HepG2 (cell line): ENCODE measurements at regions not wholly inside any gene's neighbourhood (a gene's known extent, or its start where the extent isn't known, plus 50 kb on each side); places are given as distances from the start of the nearest gene placed in this dataset.

Experiments
- AHDC1 ChIP-seq: sonication (generic); formaldehyde crosslinking; IDR thresholded peaks from 2 replicates; pipeline ENCODE4 v1.5.1; 2020; ENCODE audit warnings: mild to moderate bottlenecking, missing genetic modification reagents, borderline replicate concordance
- JUN ChIP-seq: sonication (generic); formaldehyde crosslinking; IDR thresholded peaks from 2 replicates; pipeline ENCODE4 v1.4.0; 2020; ENCODE audit warnings: mild to moderate bottlenecking, missing genetic modification reagents
- KMT2A ChIP-seq: sonication (generic); formaldehyde crosslinking; IDR thresholded peaks from 2 replicates; pipeline ENCODE4 v1.4.0; 2020; ENCODE audit warnings: missing genetic modification reagents
- MEF2D ChIP-seq: sonication (generic); formaldehyde crosslinking; IDR thresholded peaks from 2 replicates; pipeline ENCODE4 v1.5.1; 2020; ENCODE audit warnings: mild to moderate bottlenecking, missing genetic modification reagents
- MTA1 ChIP-seq: sonication (generic); formaldehyde crosslinking; IDR thresholded peaks from 2 replicates; pipeline ENCODE4 v1.4.0; 2020; ENCODE audit warnings: missing genetic modification reagents, mild to moderate bottlenecking, borderline replicate concordance
- MTERF4 ChIP-seq: sonication (generic); formaldehyde crosslinking; IDR thresholded peaks from 2 replicates; pipeline ENCODE4 v1.8.0; 2023; ENCODE audit warnings: mild to moderate bottlenecking, missing genetic modification reagents
- NAIF1 ChIP-seq: sonication (generic); formaldehyde crosslinking; IDR thresholded peaks from 2 replicates; pipeline ENCODE4 v1.5.0; 2020; ENCODE audit warnings: mild to moderate bottlenecking, missing genetic modification reagents, borderline replicate concordance
- NRL ChIP-seq: sonication (generic); formaldehyde crosslinking; IDR thresholded peaks from 2 replicates; pipeline ENCODE4 v1.5.0; 2020; ENCODE audit warnings: missing genetic modification reagents, mild to moderate bottlenecking, moderate library complexity, borderline replicate concordance
- REPIN1 ChIP-seq: sonication (generic); formaldehyde crosslinking; IDR thresholded peaks from 2 replicates; pipeline ENCODE4 v1.8.0; 2022; ENCODE audit warnings: missing genetic modification reagents, low read depth, mild to moderate bottlenecking, borderline replicate concordance
- SRY ChIP-seq: sonication (generic); formaldehyde crosslinking; IDR thresholded peaks from 2 replicates; pipeline ENCODE4 v1.8.0; 2022; ENCODE audit warnings: mild to moderate bottlenecking, missing genetic modification reagents
- THAP9 ChIP-seq: sonication (generic); formaldehyde crosslinking; IDR thresholded peaks from 2 replicates; pipeline ENCODE4; 2020; ENCODE audit warnings: missing genetic modification reagents, mild to moderate bottlenecking, borderline replicate concordance
- YEATS2 ChIP-seq: sonication (generic); formaldehyde crosslinking; IDR thresholded peaks from 2 replicates; pipeline ENCODE4 v1.4.0; 2020; ENCODE audit warnings: missing genetic modification reagents, borderline replicate concordance
- ZBTB34 ChIP-seq: sonication (generic); formaldehyde crosslinking; IDR thresholded peaks from 2 replicates; pipeline ENCODE4 v1.8.0; 2022; ENCODE audit warnings: mild to moderate bottlenecking, missing genetic modification reagents
- ZNF180 ChIP-seq: sonication (generic); formaldehyde crosslinking; IDR thresholded peaks from 2 replicates; pipeline ENCODE4 v1.4.0; 2020; ENCODE audit warnings: low read depth, missing genetic modification reagents, borderline replicate concordance
- ZNF20 ChIP-seq: sonication (generic); formaldehyde crosslinking; IDR thresholded peaks from 2 replicates; pipeline ENCODE4 v1.4.0; 2020; ENCODE audit warnings: mild to moderate bottlenecking, moderate library complexity, missing genetic modification reagents
- ZNF772 ChIP-seq: sonication (generic); formaldehyde crosslinking; IDR thresholded peaks from 2 replicates; pipeline ENCODE4 v1.5.0; 2020; ENCODE audit warnings: mild to moderate bottlenecking, missing genetic modification reagents
- ZSCAN31 ChIP-seq: sonication (generic); formaldehyde crosslinking; IDR thresholded peaks from 2 replicates; pipeline ENCODE4 v1.5.0; 2020; ENCODE audit warnings: low read depth, mild to moderate bottlenecking, missing genetic modification reagents

GRCh38 chr20:25853718-25854388 lies 157.2 kb upstream of the ZNF337 start (continued):
- TF ChIP-seq REPIN1 (peak; percentile 72; the same call in 1 of the 2 replicates), ZNF20 (CRISPR knock-in tag) (0 out of 2 replicates have a peak, but pooled peaks have one; percentile 58), MTA1 (CRISPR knock-in tag) (peak; percentile 43; the same call in 1 of the 2 replicates), NAIF1 (CRISPR knock-in tag) (peak; percentile 99), JUN (peak; percentile 52; the same call in 1 of the 2 replicates), YEATS2 (CRISPR knock-in tag) (peak; percentile 87), ZNF180 (CRISPR knock-in tag) (0 out of 2 replicates have a peak, but pooled peaks have one; percentile 61), MTERF4 (CRISPR knock-in tag) (peak; percentile 62; the same call in 1 of the 2 replicates), MEF2D (CRISPR knock-in tag) (peak; percentile 67; the same call in 1 of the 2 replicates), ZSCAN31 (peak; percentile 85; the same call in 1 of the 2 replicates), NRL (CRISPR knock-in tag) (peak; percentile 68; the same call in 1 of the 2 replicates), THAP9 (peak; percentile 63; the same call in 1 of the 2 replicates), KMT2A (CRISPR knock-in tag) (peak; percentile 80), AHDC1 (0 out of 2 replicates have a peak, but pooled peaks have one; percentile 33), ZNF772 (CRISPR knock-in tag) (peak; percentile 85), SRY (CRISPR knock-in tag) (peak; percentile 6; the same call in 1 of the 2 replicates), ZBTB34 (CRISPR knock-in tag) (0 out of 2 replicates have a peak, but pooled peaks have one; percentile 53)
